ENCODE measurements at regions not wholly inside any gene's neighbourhood (a gene's known extent, or its start where the extent isn't known, plus 50 kb on each side); places are given as distances from the start of the nearest gene placed in this dataset.

- no peak for TF ChIP-seq CTCF (IDR thresholded peaks at IDR 0.05)
- Mint-ChIP-seq H3K4me1 (ENCODE audit: low read depth) (no peaks in the 10 kb centered on the region), H3K36me3 (ENCODE audit: low read depth) (no peaks in the 10 kb centered on the region), H3K27me3 (no peaks in the 10 kb centered on the region), H3K9me3 (peaks cover 7% of the 10 kb centered on the region), H3K27ac (no peak overlapping the region), H3K4me3 (no peak overlapping the region)
- ChIA-PET CTCF (no interaction called here), POLR2A (no interaction called here)
- intact Hi-C loops (cut with micrococcal nuclease) = no loop called here
- ATAC-seq (no peak), DNase-seq (no peak)
Measured at GRCh38 chr16:6714510-6714909, 618.1 kb upstream of the RBFOX1 start.

GRCh38 chr16:6709736-6710135, 622.9 kb upstream of the RBFOX1 start:
- ChIA-PET CTCF (interaction anchor here (1.5 kb wide), 1 partner anchor 27 kb away, joined by 5 read pairs; no protein-coding TSS in a partner anchor), POLR2A (no interaction called here)
- no peak for DNase-seq
- intact Hi-C loops (cut with micrococcal nuclease) = loop anchor here (10.0 kb wide), 1 partner anchor 65 kb away; no protein-coding TSS in a partner anchor
- H3K4me1 Mint-ChIP-seq (ENCODE audit: low read depth) = no peaks in the 10 kb centered on the region
- no peak for ATAC-seq
- H3K36me3 Mint-ChIP-seq (ENCODE audit: low read depth) = no peaks in the 10 kb centered on the region
- H3K27ac Mint-ChIP-seq = no peak overlapping the region
- H3K27me3 Mint-ChIP-seq = no peaks in the 10 kb centered on the region
- H3K9me3 Mint-ChIP-seq = peaks cover 2% of the 10 kb centered on the region
- TF ChIP-seq CTCF (IDR thresholded peaks at IDR 0.05) = no peak
- H3K4me3 Mint-ChIP-seq = no peak overlapping the region

GRCh38 chr16:6708576-6709215, 623.9 kb upstream of the RBFOX1 start:
- no peaks in the 10 kb centered on the region for H3K27me3 Mint-ChIP-seq
- ChIA-PET CTCF (interaction anchor here (1.5 kb wide), 1 partner anchor 26 kb away, joined by 5 read pairs; no protein-coding TSS in a partner anchor), POLR2A (no interaction called here)
- DNase-seq = no peak
- no peak overlapping the region for H3K4me3 Mint-ChIP-seq
- H3K9me3 Mint-ChIP-seq = peaks cover 3% of the 10 kb centered on the region
- intact Hi-C loops (cut with micrococcal nuclease) = loop anchor here (10.0 kb wide), 1 partner anchor 64 kb away; no protein-coding TSS in a partner anchor
- H3K27ac Mint-ChIP-seq = no peak overlapping the region
- H3K4me1 Mint-ChIP-seq (ENCODE audit: low read depth) = no peaks in the 10 kb centered on the region
- H3K36me3 Mint-ChIP-seq (ENCODE audit: low read depth) = no peaks in the 10 kb centered on the region
- no peak for TF ChIP-seq CTCF (IDR thresholded peaks at IDR 0.05)
- ATAC-seq = no peak

GRCh38 chr16:6704306-6704930, 628.2 kb upstream of the RBFOX1 start:
- Mint-ChIP-seq H3K9me3 (peaks cover 8% of the 10 kb centered on the region), H3K36me3 (ENCODE audit: low read depth) (no peaks in the 10 kb centered on the region), H3K27me3 (no peaks in the 10 kb centered on the region), H3K27ac (no peak overlapping the region), H3K4me1 (ENCODE audit: low read depth) (no peaks in the 10 kb centered on the region), H3K4me3 (no peak overlapping the region)
- intact Hi-C loops (cut with micrococcal nuclease) = loop anchor here (10.0 kb wide), 1 partner anchor 60 kb away; no protein-coding TSS in a partner anchor
- ChIA-PET POLR2A (no interaction called here), CTCF (interaction anchor here (1.1 kb wide), 1 partner anchor 22 kb away, joined by 4 read pairs; no protein-coding TSS in a partner anchor)
- ATAC-seq (no peak), DNase-seq (no peak)
- TF ChIP-seq CTCF (IDR thresholded peaks at IDR 0.05) = no peak

- POLR2A ChIA-PET = interaction anchor here (0.8 kb wide), 1 partner anchor 18 kb away, joined by 3 read pairs; no protein-coding TSS in a partner anchor
- intact Hi-C loops (cut with micrococcal nuclease) = loop anchor here (10.0 kb wide), 1 partner anchor 56 kb away; no protein-coding TSS in a partner anchor
Measured at GRCh38 chr16:6701096-6701495, 631.5 kb upstream of the RBFOX1 start.

More at GRCh38 chr16:6701096-6701495, 631.5 kb upstream of the RBFOX1 start:
- Mint-ChIP-seq H3K27ac (no peak overlapping the region), H3K4me1 (ENCODE audit: low read depth) (no peaks in the 10 kb centered on the region), H3K36me3 (ENCODE audit: low read depth) (no peaks in the 10 kb centered on the region), H3K9me3 (peaks cover 8% of the 10 kb centered on the region), H3K27me3 (no peaks in the 10 kb centered on the region), H3K4me3 (no peak overlapping the region)
- ATAC-seq (no peak), DNase-seq (no peak)
- no peak for TF ChIP-seq CTCF (IDR thresholded peaks at IDR 0.05)
- CTCF ChIA-PET = no interaction called here

Data from activated CD8-positive, alpha-beta T cell treated with anti-CD3 and anti-CD28 coated beads for 36 hours (primary cell).